Panc1 (cell line): ENCODE measurements at regions not wholly inside any gene's neighbourhood (a gene's known extent, or its start where the extent isn't known, plus 50 kb on each side); places are given as distances from the start of the nearest gene placed in this dataset.

Experiments used
- ATAC-seq: fragments of 200-7000 bp; cut with Tn5 transposase; 2 replicates; pipeline ENCODE4 v1.9.1; 2020; ENCODE audit warnings: mild to moderate bottlenecking, moderate library complexity
- BruUV-seq: library from RNA; stranded (reverse); fragments of 400-500 nt; replicated peaks from 2 replicates; lab custom pipeline; 2021; lab: Mats Ljungman, UMichigan
- CTCF ChIA-PET: fragments of 300-600 bp; sonication (Branson Sonifier 250); formaldehyde crosslinking; loops from one replicate; lab custom pipeline; 2022; ENCODE audit warnings: antibody characterized with exemption; lab: Charles Lee
- POLR2A ChIA-PET: fragments of 300-600 bp; sonication (Branson Sonifier 250); formaldehyde crosslinking; loops from one replicate; lab custom pipeline; 2022; ENCODE audit warnings: antibody characterized with exemption; lab: Charles Lee
- DNase-seq: peaks from one replicate; pipeline ENCODE4 v3.0.0-alpha.2; 2010; ENCODE audit warnings: low read depth, low spot score
- H3K27ac ChIP-seq: 2 replicates; pipeline ENCODE4 v1.5.1; 2011; ENCODE audit warnings: mild to moderate bottlenecking, low read length, inconsistent platforms
- H3K27me3 ChIP-seq: fragments of 200-500 bp; sonication (Bioruptor generic); 2 replicates; pipeline ENCODE4 v1.6.0; 2014; ENCODE audit warnings: low read length, inconsistent platforms; ENCODE audit not compliant: control insufficient read depth, insufficient read depth
- H3K36me3 ChIP-seq: fragments of 200-500 bp; sonication (Bioruptor generic); 2 replicates; pipeline ENCODE4 v1.5.1; 2014; ENCODE audit warnings: inconsistent platforms, mild to moderate bottlenecking, low read length, moderate library complexity; ENCODE audit not compliant: control insufficient read depth, insufficient read depth
- H3K4me1 ChIP-seq: 2 replicates; pipeline ENCODE4 v1.5.1; 2011; ENCODE audit warnings: inconsistent platforms, mild to moderate bottlenecking, low read length, moderate library complexity; ENCODE audit not compliant: control insufficient read depth, insufficient read depth
- H3K4me3 ChIP-seq, 2 experiments: 2 replicates each; pipeline ENCODE4 v1.5.1; 2011 to 2012; ENCODE audit warnings: low read depth in 2 of 2, low read length in 2 of 2, mild to moderate bottlenecking in 2 of 2, inconsistent platforms in 1 of 2, moderate library complexity in 1 of 2
- H3K9me3 ChIP-seq: fragments of 200-500 bp; sonication (Bioruptor generic); 2 replicates; pipeline ENCODE4 v1.5.1; 2014; ENCODE audit warnings: low read depth, mild to moderate bottlenecking, inconsistent platforms, low read length, moderate library complexity; ENCODE audit not compliant: control insufficient read depth, insufficient read depth
- POLR2AphosphoS5 ChIP-seq: IDR thresholded peaks from 2 replicates; pipeline ENCODE4 v1.6.1; 2012; ENCODE audit warnings: mild to moderate bottlenecking, low read depth, low read length, moderate library complexity
- SIN3A ChIP-seq: IDR thresholded peaks from 2 replicates; pipeline ENCODE4 v1.6.1; 2012; ENCODE audit warnings: low read depth, mild to moderate bottlenecking, low read length, moderate library complexity, borderline replicate concordance; ENCODE audit not compliant: insufficient read depth
- TCF7L2 ChIP-seq: IDR thresholded peaks from 2 replicates; pipeline ENCODE4 v1.6.1; 2011; ENCODE audit warnings: mild to moderate bottlenecking, low read depth, low read length, inconsistent platforms
- in situ Hi-C: cut with HindIII; loops from 2 replicates; pipeline ENCODE4 v1.10.0; 2016; ENCODE audit warnings: low sequenced_read_pairs, low pct_unique_long_range_greater_than_20kb
- intact Hi-C: fragments of 100-400 bp; cut with micrococcal nuclease; formaldehyde crosslinking; loops from one replicate; pipeline ENCODE4 v1.10.0; 2022; ENCODE audit not compliant: unreplicated experiment
- TF ChIP-seq, protein P1 (sequence below): fragments of 450-650 bp; IDR thresholded peaks from 2 replicates; pipeline ENCODE4 v1.5.1; 2017; ENCODE audit warnings: mild to moderate bottlenecking
- TF ChIP-seq, protein P2 (sequence below), 2 experiments: IDR thresholded peaks; 2 replicates each; pipeline ENCODE4 v1.6.1; 2011 to 2012; ENCODE audit warnings: low read depth in 2 of 2, control low read depth in 1 of 2, low read length in 1 of 2, mild to moderate bottlenecking in 1 of 2, moderate library complexity in 1 of 2; ENCODE audit not compliant: insufficient read depth in 1 of 2

DNA sequence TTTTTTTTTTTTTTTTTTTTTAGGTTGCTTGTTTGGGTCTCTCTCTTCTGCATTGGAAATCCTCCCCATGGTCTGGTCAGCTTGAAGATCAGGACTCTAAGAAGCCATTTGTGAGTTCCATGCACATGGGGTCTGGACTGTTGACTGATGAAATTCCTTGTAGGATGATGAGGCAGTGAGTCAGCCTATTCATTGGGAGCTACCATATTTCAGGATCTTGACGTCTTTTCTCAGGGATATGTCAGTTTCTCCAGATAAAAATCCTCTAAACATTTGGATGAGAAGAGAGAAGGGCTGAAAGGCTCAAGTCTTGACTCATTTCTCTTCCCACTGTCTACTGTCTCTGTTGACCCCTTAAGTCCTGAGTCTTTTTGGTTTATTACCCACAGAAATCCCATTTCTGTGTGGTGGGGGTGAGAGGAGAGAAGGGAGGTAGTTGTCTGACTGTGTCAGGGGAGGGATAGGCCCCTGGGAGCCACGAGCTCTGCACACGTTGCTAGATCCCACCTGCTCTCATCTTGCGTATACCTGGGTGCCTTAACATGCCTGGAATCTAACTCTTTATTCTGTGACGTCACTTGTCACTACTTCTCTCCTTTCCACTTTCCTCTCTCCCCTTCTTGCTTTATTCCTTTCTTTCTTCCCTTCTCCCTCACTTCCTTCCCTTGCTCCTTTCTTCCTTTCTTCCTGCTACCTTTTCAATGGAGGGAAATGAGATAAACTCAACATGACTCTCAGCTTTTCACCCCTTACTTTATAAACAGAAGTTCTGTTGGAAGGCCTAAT lies 333.1 kb upstream of the XYLT1 start:
- Histone ChIP-seq H3K9me3 (no peaks in the 10 kb centered on the region), H3K27me3 (0 out of 2 replicates have a peak, but pooled peaks cover 3% of the 10 kb centered on the region), H3K27ac (no peak overlapping the region), H3K4me1 (no peaks in the 10 kb centered on the region), H3K4me3 (no peak overlapping the region), H3K36me3 (no peaks in the 10 kb centered on the region)
- in situ Hi-C loops (no loop called here), intact Hi-C loops (no loop called here)
- BruUV-seq, result no TSS peak
- no peak for DNase-seq
- ChIA-PET POLR2A (no interaction called here), CTCF (no interaction called here)
- ATAC-seq, result no peak
- TF ChIP-seq, protein P1, sequence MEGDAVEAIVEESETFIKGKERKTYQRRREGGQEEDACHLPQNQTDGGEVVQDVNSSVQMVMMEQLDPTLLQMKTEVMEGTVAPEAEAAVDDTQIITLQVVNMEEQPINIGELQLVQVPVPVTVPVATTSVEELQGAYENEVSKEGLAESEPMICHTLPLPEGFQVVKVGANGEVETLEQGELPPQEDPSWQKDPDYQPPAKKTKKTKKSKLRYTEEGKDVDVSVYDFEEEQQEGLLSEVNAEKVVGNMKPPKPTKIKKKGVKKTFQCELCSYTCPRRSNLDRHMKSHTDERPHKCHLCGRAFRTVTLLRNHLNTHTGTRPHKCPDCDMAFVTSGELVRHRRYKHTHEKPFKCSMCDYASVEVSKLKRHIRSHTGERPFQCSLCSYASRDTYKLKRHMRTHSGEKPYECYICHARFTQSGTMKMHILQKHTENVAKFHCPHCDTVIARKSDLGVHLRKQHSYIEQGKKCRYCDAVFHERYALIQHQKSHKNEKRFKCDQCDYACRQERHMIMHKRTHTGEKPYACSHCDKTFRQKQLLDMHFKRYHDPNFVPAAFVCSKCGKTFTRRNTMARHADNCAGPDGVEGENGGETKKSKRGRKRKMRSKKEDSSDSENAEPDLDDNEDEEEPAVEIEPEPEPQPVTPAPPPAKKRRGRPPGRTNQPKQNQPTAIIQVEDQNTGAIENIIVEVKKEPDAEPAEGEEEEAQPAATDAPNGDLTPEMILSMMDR, result no peak
- TF ChIP-seq, protein P2, sequence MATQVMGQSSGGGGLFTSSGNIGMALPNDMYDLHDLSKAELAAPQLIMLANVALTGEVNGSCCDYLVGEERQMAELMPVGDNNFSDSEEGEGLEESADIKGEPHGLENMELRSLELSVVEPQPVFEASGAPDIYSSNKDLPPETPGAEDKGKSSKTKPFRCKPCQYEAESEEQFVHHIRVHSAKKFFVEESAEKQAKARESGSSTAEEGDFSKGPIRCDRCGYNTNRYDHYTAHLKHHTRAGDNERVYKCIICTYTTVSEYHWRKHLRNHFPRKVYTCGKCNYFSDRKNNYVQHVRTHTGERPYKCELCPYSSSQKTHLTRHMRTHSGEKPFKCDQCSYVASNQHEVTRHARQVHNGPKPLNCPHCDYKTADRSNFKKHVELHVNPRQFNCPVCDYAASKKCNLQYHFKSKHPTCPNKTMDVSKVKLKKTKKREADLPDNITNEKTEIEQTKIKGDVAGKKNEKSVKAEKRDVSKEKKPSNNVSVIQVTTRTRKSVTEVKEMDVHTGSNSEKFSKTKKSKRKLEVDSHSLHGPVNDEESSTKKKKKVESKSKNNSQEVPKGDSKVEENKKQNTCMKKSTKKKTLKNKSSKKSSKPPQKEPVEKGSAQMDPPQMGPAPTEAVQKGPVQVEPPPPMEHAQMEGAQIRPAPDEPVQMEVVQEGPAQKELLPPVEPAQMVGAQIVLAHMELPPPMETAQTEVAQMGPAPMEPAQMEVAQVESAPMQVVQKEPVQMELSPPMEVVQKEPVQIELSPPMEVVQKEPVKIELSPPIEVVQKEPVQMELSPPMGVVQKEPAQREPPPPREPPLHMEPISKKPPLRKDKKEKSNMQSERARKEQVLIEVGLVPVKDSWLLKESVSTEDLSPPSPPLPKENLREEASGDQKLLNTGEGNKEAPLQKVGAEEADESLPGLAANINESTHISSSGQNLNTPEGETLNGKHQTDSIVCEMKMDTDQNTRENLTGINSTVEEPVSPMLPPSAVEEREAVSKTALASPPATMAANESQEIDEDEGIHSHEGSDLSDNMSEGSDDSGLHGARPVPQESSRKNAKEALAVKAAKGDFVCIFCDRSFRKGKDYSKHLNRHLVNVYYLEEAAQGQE (IDR thresholded peaks at IDR 0.05; ENCODE audit: insufficient read depth in 1 of 2, low read depth in 2 of 2, low read length in 1 of 2), result no peak
- no peak for TF ChIP-seq TCF7L2
- TF ChIP-seq POLR2AphosphoS5, result no peak
- TF ChIP-seq SIN3A, result no peak

DNA sequence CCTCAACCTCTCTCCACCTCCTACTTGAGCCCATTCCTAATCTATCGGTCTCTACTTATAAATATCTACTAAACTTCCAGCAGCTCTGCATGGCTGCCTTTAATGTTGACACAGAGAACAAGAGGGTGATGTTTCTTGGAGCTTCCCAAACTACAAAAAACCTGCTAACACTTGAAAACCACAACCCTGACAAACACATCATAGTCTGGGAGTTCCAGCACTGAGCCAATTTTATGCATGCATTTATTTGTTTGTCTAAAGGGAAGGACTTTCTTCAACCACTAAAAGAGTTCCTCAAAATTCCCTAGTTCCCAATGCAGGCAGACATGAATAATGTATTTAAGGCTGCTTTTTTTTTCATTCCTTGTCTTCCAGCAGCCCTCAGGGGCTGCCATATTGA lies 331.8 kb upstream of the XYLT1 start:
- DNase-seq, result no peak
- Histone ChIP-seq H3K4me1 (no peaks in the 10 kb centered on the region), H3K36me3 (no peaks in the 10 kb centered on the region), H3K4me3 (no peak overlapping the region), H3K27me3 (0 out of 2 replicates have a peak, but pooled peaks cover 3% of the 10 kb centered on the region), H3K9me3 (no peaks in the 10 kb centered on the region), H3K27ac (no peak overlapping the region)
- TF ChIP-seq, protein P1, result no peak
- TF ChIP-seq TCF7L2, result no peak
- no peak for TF ChIP-seq POLR2AphosphoS5
- TF ChIP-seq, protein P2 (IDR thresholded peaks at IDR 0.05; ENCODE audit: insufficient read depth in 1 of 2, low read depth in 2 of 2, low read length in 1 of 2), result no peak
- no peak for TF ChIP-seq SIN3A
- ChIA-PET CTCF (no interaction called here), POLR2A (no interaction called here)
- intact Hi-C loops (no loop called here), in situ Hi-C loops (no loop called here)
- ATAC-seq, result no peak
- no TSS peak for BruUV-seq
